Vagina (tissue), 2 donors: ENCODE measurements at regions not wholly inside any gene's neighbourhood (a gene's known extent, or its start where the extent isn't known, plus 50 kb on each side); places are given as distances from the start of the nearest gene placed in this dataset.

Experiments
- DNase-seq, 2 donors: peaks; one replicate each; pipeline ENCODE4 v3.0.0-alpha.2; 2017; ENCODE audit errors: extremely low spot score in 2 of 2
- H3K27ac ChIP-seq: fragments of 200-600 bp; sonication (generic); one replicate; pipeline ENCODE4 v1.5.1; 2019
- H3K27me3 ChIP-seq: fragments of 200-600 bp; sonication (generic); one replicate; pipeline ENCODE4 v1.5.1; 2019
- H3K36me3 ChIP-seq, 2 donors: fragments of 200-600 bp; sonication (generic); one replicate each; pipeline ENCODE4 v1.5.1; 2017 to 2019
- H3K4me1 ChIP-seq: fragments of 200-600 bp; sonication (generic); one replicate; pipeline ENCODE4 v1.5.1; 2019
- H3K4me3 ChIP-seq, 2 donors: fragments of 200-600 bp; sonication (generic); 1 replicate in 1 of 2; 2 replicates in 1 of 2; pipeline ENCODE4 v1.5.1; 2016 to 2019
- H3K9me3 ChIP-seq: fragments of 200-600 bp; sonication (generic); one replicate; pipeline ENCODE4 v1.5.1; 2019
- POLR2A ChIP-seq, 2 donors: fragments of 450-650 bp; IDR thresholded peaks; one replicate each; pipeline ENCODE4 v1.6.1; 2017; ENCODE audit warnings: antibody characterized with exemption in 2 of 2, mild to moderate bottlenecking in 2 of 2, moderate library complexity in 2 of 2
- POLR2AphosphoS5 ChIP-seq, 2 donors: sonication (generic); formaldehyde crosslinking; IDR thresholded peaks; one replicate each; pipeline ENCODE4 v1.9.0; 2017; ENCODE audit warnings: antibody characterized with exemption in 2 of 2, mild to moderate bottlenecking in 2 of 2, low read depth in 1 of 2; ENCODE audit not compliant: insufficient read depth in 1 of 2
- intact Hi-C: fragments of 100-400 bp; cut with DNase I; formaldehyde crosslinking; loops from one replicate; pipeline ENCODE4 v1.15.1; 2023
- TF ChIP-seq, protein P1 (sequence below), 3 experiments: fragments of 450-650 bp in 2 of 3; fragments of 200-600 bp in 1 of 3; sonication (generic) in 1 of 3; IDR thresholded peaks; one replicate each; pipeline ENCODE4 v1.5.1; 2017 to 2019; ENCODE audit warnings: antibody characterized with exemption in 3 of 3, mild to moderate bottlenecking in 2 of 3, moderate library complexity in 2 of 3

DNA sequence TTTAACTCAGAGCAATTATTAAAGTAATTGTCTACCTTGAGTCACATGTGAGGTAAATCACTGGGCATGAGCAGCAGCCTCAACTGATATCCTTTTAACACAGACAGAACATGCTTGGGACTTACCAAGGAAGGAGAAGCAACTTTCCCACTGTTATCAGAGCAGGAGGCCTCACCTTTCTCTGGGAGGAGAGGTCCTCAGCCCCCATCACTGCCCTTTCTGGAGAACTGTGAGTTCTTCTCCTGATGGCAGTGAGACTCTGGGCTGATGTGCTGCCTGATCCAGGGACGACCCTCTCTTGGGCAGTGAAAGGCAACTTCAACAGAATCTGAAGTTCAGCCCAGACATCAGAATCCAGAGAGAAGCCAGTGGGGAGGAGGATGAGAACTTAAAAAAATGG lies 343.4 kb upstream of the IRX1 start:
- H3K4me1 ChIP-seq = no peaks in the 10 kb centered on the region
- peak; percentile 44 to 52 for DNase-seq
- no peaks in the 10 kb centered on the region for H3K9me3 ChIP-seq
- intact Hi-C loops = no loop called here
- H3K27ac ChIP-seq = no peak overlapping the region
- no peaks in the 10 kb centered on the region for H3K27me3 ChIP-seq
- TF ChIP-seq, protein P1, sequence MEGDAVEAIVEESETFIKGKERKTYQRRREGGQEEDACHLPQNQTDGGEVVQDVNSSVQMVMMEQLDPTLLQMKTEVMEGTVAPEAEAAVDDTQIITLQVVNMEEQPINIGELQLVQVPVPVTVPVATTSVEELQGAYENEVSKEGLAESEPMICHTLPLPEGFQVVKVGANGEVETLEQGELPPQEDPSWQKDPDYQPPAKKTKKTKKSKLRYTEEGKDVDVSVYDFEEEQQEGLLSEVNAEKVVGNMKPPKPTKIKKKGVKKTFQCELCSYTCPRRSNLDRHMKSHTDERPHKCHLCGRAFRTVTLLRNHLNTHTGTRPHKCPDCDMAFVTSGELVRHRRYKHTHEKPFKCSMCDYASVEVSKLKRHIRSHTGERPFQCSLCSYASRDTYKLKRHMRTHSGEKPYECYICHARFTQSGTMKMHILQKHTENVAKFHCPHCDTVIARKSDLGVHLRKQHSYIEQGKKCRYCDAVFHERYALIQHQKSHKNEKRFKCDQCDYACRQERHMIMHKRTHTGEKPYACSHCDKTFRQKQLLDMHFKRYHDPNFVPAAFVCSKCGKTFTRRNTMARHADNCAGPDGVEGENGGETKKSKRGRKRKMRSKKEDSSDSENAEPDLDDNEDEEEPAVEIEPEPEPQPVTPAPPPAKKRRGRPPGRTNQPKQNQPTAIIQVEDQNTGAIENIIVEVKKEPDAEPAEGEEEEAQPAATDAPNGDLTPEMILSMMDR (IDR thresholded peaks at IDR 0.05) = no peak
- TF ChIP-seq POLR2AphosphoS5 (IDR thresholded peaks at IDR 0.05; ENCODE audit: insufficient read depth in 1 of 2, low read depth in 1 of 2) (no peak), POLR2A (IDR thresholded peaks at IDR 0.05) (no peak)
- no peaks in the 10 kb centered on the region for H3K36me3 ChIP-seq
- no peak overlapping the region for H3K4me3 ChIP-seq

DNA sequence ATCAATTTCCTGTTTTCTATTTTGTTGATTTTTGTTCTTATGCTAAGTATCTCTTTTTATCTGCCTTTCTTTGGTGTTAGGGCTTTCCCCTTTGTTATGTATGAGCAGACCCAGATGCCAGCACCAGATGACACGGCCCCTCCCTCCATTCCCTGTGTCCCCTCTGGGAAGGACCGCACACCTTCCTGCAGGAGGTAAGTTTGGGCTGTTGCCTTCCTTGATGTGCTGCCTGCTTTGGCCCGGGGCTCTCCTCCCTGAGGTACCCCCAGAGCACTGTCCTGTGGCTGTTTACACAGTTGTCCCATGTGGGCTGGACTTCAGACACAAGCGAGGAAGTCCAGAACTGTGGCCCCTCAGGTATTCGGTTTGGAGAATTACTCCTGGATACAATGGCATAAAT lies 343.8 kb upstream of the IRX1 start:
- Histone ChIP-seq H3K36me3 (no peaks in the 10 kb centered on the region), H3K27ac (no peak overlapping the region), H3K27me3 (no peaks in the 10 kb centered on the region), H3K9me3 (no peaks in the 10 kb centered on the region), H3K4me3 (no peak overlapping the region), H3K4me1 (no peaks in the 10 kb centered on the region)
- intact Hi-C loops = no loop called here
- TF ChIP-seq, protein P1 (IDR thresholded peaks at IDR 0.05) = no peak
- no peak for TF ChIP-seq POLR2AphosphoS5 (IDR thresholded peaks at IDR 0.05; ENCODE audit: insufficient read depth in 1 of 2, low read depth in 1 of 2)
- TF ChIP-seq POLR2A (IDR thresholded peaks at IDR 0.05) = no peak
- DNase-seq = peak in 1 of 2 donors; percentile 58

DNA sequence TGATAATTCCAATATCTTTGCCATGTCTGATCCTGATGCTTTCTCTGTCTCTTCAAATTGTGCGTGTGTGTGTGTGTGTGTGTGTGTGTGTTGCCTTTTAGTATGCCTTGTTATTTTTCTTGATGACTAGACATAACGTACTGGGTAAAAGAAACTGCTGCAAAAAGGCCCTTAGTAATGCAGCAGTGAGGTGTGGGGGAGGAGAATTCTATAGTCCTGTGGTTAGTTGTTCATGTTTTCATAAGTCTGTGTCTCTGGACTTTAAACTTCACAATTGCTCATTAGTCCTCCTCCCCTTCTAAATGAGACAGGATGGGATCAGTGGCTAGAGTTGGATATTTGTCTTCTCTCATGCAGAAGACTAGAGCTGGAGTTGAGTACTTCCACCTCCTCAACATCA lies 346.2 kb upstream of the IRX1 start:
- Histone ChIP-seq H3K27me3 (no peaks in the 10 kb centered on the region), H3K36me3 (no peaks in the 10 kb centered on the region), H3K4me1 (no peaks in the 10 kb centered on the region), H3K4me3 (no peak overlapping the region), H3K9me3 (no peaks in the 10 kb centered on the region), H3K27ac (no peak overlapping the region)
- TF ChIP-seq POLR2A (IDR thresholded peaks at IDR 0.05) = no peak
- no peak for TF ChIP-seq POLR2AphosphoS5 (IDR thresholded peaks at IDR 0.05; ENCODE audit: insufficient read depth in 1 of 2, low read depth in 1 of 2)
- TF ChIP-seq, protein P1 (IDR thresholded peaks at IDR 0.05) = no peak
- intact Hi-C loops = no loop called here
- DNase-seq = peak in 1 of 2 donors; percentile 5

DNA sequence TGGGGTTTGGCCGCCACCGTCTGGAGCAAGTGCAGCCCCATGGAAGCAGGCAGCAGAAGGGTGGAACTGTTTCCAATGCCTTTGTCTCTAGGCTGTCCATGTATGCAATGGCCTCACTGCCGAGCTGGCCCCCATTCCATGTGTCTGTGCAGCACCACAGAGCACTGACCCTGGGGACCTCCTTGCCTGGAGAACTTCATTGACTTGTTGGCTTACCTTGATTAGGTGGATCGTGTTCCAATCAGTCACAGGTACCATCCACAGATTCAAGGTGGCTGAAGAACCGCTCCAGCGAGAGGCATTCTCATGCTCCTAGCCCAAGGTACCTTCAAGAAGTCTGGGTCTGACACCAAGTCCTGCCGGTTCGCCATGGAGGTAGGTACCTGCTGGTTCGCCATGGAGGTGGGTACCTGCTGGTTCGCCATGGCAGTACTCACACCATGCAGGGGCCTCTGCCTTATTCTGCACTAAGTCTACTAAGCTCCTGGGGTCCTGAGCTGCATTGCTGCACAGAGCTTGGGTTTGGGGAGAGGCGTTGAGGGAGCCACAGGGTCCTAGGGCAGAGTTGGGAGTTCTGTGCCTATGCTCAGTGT lies 358.3 kb upstream of the IRX1 start:
- no peak overlapping the region for H3K4me3 ChIP-seq
- H3K27ac ChIP-seq = no peak overlapping the region
- H3K27me3 ChIP-seq = no peaks in the 10 kb centered on the region
- no peaks in the 10 kb centered on the region for H3K9me3 ChIP-seq
- no peaks in the 10 kb centered on the region for H3K4me1 ChIP-seq
- intact Hi-C loops = no loop called here
- peak in 1 of 2 donors; percentile 76 for DNase-seq
- TF ChIP-seq POLR2A (IDR thresholded peaks at IDR 0.05) (no peak), POLR2AphosphoS5 (IDR thresholded peaks at IDR 0.05; ENCODE audit: insufficient read depth in 1 of 2, low read depth in 1 of 2) (no peak)
- TF ChIP-seq, protein P1 (IDR thresholded peaks at IDR 0.05) = no peak
- H3K36me3 ChIP-seq = no peaks in the 10 kb centered on the region

DNA sequence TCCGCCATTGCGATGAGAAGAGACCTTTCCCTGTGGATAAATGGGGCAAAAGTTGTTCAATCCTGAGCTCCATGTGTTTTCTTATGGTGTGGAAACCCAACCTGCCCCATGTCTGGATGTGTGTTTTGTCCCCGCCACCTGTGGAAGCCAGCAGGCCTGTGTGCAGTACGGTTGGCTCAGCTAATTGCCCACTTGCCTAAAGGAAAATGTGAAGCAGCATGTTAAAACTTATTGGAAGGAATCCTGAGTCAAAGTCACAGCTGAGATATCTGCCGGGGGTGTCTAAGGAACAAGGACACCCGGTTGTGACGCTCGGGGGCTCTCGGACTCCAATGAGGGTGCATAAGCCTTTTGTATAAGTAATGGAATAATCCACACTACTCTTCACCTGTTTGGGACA lies 361.1 kb upstream of the IRX1 start:
- DNase-seq = peak in 1 of 2 donors; percentile 74
- Histone ChIP-seq H3K27me3 (no peaks in the 10 kb centered on the region), H3K4me1 (no peaks in the 10 kb centered on the region), H3K27ac (no peak overlapping the region), H3K4me3 (no peak overlapping the region), H3K9me3 (no peaks in the 10 kb centered on the region), H3K36me3 (no peaks in the 10 kb centered on the region)
- intact Hi-C loops = no loop called here
- TF ChIP-seq POLR2AphosphoS5 (IDR thresholded peaks at IDR 0.05; ENCODE audit: insufficient read depth in 1 of 2, low read depth in 1 of 2) = no peak
- no peak for TF ChIP-seq POLR2A (IDR thresholded peaks at IDR 0.05)
- TF ChIP-seq, protein P1 (IDR thresholded peaks at IDR 0.05) = no peak
